ENCODE measurements at regions not wholly inside any gene's neighbourhood (a gene's known extent, or its start where the extent isn't known, plus 50 kb on each side); places are given as distances from the start of the nearest gene placed in this dataset.

DNA sequence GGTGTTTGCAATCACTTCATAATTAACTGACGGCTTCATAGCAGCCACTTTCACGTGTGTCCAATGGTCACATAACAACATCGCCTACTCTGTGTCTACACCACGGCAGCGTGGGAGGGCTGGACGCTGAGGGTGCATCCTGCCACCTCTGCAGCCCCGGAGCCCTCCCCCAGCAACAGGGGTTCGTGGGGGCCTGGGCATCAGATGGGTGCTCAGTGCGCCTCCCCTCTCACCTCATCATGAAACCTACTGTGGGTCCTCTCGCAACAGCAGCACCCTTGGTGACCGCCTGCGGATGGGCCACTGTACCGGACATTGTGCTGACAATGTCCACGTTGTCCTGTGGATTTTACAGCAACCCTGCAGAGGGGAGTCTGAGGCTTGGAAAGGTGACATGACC, 193.5 kb downstream of the UQCRFS1 start (continued):
- TF ChIP-seq, protein P1, sequence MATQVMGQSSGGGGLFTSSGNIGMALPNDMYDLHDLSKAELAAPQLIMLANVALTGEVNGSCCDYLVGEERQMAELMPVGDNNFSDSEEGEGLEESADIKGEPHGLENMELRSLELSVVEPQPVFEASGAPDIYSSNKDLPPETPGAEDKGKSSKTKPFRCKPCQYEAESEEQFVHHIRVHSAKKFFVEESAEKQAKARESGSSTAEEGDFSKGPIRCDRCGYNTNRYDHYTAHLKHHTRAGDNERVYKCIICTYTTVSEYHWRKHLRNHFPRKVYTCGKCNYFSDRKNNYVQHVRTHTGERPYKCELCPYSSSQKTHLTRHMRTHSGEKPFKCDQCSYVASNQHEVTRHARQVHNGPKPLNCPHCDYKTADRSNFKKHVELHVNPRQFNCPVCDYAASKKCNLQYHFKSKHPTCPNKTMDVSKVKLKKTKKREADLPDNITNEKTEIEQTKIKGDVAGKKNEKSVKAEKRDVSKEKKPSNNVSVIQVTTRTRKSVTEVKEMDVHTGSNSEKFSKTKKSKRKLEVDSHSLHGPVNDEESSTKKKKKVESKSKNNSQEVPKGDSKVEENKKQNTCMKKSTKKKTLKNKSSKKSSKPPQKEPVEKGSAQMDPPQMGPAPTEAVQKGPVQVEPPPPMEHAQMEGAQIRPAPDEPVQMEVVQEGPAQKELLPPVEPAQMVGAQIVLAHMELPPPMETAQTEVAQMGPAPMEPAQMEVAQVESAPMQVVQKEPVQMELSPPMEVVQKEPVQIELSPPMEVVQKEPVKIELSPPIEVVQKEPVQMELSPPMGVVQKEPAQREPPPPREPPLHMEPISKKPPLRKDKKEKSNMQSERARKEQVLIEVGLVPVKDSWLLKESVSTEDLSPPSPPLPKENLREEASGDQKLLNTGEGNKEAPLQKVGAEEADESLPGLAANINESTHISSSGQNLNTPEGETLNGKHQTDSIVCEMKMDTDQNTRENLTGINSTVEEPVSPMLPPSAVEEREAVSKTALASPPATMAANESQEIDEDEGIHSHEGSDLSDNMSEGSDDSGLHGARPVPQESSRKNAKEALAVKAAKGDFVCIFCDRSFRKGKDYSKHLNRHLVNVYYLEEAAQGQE (IDR thresholded peaks at IDR 0.05): no peak
- TF ChIP-seq POLR2A (IDR thresholded peaks at IDR 0.05; ENCODE audit: low read length): no peak

DNA sequence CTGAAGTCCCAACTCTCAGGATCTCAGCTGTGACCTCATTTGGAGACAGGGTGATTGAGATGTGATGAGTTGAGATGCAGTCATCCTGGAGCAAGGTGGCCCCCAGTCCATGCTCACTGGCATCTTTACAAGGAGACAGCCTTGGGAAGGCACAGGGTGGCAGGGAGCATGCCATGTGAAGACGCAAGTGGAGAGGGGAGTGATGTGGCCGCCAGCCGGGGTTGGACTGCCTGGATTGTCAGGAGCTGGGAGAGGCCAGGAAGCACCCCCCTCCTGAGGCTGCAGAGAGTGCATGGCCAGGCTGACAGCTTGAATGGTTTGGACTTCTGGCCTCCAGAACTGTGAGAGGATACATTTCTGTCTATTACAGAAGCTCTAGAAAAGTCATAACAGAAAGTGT, 194.4 kb downstream of the UQCRFS1 start:
- Histone ChIP-seq H3K4me2 (no peak overlapping the region), H3K4me1 (no peaks in the 10 kb centered on the region), H3K27ac (no peak overlapping the region), H3K4me3 (no peak overlapping the region), H3K9me3 (0 out of 3 replicates have a peak, but pooled peaks cover 10% of the 10 kb centered on the region)
- ATAC-seq: no peak
- no peak for DNase-seq (ENCODE audit: low read depth in 1 of 2, low spot score in 1 of 2)
- TF ChIP-seq GATA3 (IDR thresholded peaks at IDR 0.05; ENCODE audit: borderline replicate concordance) (no peak), RARB (CRISPR knock-in tag; IDR thresholded peaks at IDR 0.05) (no peak), ZC3H11A (IDR thresholded peaks at IDR 0.05) (no peak), CHD4 (IDR thresholded peaks at IDR 0.05; ENCODE audit: borderline replicate concordance) (no peak), JUNB (IDR thresholded peaks at IDR 0.05) (no peak), ZSCAN20 (CRISPR knock-in tag; IDR thresholded peaks at IDR 0.05) (no peak), ZFP36 (IDR thresholded peaks at IDR 0.05; ENCODE audit: borderline replicate concordance, partially characterized antibody) (no peak), CEBPB (IDR thresholded peaks at IDR 0.05) (no peak), RAD21 (conservative IDR thresholded peaks at IDR 0.05 in 1 of 2, IDR thresholded peaks at IDR 0.05 in 1 of 2) (no peak), TFCP2L1 (CRISPR knock-in tag; IDR thresholded peaks at IDR 0.05) (no peak), CHD2 (IDR thresholded peaks at IDR 0.05; ENCODE audit: low read length, partially characterized antibody) (no peak), RFX5 (IDR thresholded peaks at IDR 0.05) (no peak), RCOR1 (IDR thresholded peaks at IDR 0.05; ENCODE audit: low read depth, low read length) (no peak), JUN (IDR thresholded peaks at IDR 0.05) (no peak), FOSB (CRISPR knock-in tag; IDR thresholded peaks at IDR 0.05) (no peak)
- TF ChIP-seq, protein P2, sequence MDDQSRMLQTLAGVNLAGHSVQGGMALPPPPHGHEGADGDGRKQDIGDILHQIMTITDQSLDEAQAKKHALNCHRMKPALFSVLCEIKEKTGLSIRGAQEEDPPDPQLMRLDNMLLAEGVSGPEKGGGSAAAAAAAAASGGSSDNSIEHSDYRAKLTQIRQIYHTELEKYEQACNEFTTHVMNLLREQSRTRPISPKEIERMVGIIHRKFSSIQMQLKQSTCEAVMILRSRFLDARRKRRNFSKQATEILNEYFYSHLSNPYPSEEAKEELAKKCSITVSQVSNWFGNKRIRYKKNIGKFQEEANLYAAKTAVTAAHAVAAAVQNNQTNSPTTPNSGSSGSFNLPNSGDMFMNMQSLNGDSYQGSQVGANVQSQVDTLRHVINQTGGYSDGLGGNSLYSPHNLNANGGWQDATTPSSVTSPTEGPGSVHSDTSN (IDR thresholded peaks at IDR 0.05): no peak
- TF ChIP-seq, protein P3, sequence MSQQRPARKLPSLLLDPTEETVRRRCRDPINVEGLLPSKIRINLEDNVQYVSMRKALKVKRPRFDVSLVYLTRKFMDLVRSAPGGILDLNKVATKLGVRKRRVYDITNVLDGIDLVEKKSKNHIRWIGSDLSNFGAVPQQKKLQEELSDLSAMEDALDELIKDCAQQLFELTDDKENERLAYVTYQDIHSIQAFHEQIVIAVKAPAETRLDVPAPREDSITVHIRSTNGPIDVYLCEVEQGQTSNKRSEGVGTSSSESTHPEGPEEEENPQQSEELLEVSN (IDR thresholded peaks at IDR 0.05; ENCODE audit: borderline replicate concordance, low read depth): no peak
- no peak for FAIRE-seq
- ChIA-PET CTCF (interaction anchor here (1.2 kb wide), 1 partner anchor 510 kb away, joined by 3 read pairs; no protein-coding TSS in a partner anchor), POLR2A (no interaction called here)
- 27% methylated on average over 3 of the region's 3 CpGs for WGBS (ENCODE audit: missing lambda C conversion rate)

DNA sequence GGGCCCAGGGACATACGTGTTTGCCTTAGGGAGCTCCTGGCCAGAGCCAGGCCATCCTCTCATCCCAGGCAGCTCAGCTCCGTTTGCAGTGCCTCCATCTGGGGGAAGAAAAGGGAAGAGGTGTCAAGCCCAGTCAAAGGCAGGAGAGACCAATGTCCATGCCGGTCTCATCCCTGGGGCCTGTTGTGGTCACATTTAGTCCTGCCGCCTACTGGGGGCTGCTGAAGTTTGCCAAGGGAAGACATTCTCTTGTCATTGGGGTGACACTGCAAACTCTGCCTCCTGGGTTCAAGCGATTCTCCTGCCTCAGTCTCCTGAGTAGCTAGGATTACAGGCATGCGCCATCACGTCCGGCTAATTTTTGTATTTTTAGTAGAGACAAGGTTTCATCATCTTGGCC, 195.2 kb downstream of the UQCRFS1 start:
- no peak for DNase-seq (ENCODE audit: low read depth in 1 of 2, low spot score in 1 of 2)
- ChIA-PET CTCF (no interaction called here), POLR2A (no interaction called here)
- ATAC-seq: no peak
- no peak for FAIRE-seq
- Histone ChIP-seq H3K27ac (no peak overlapping the region), H3K4me1 (no peaks in the 10 kb centered on the region), H3K9me3 (0 out of 3 replicates have a peak, but pooled peaks cover 8% of the 10 kb centered on the region), H3K4me2 (no peak overlapping the region), H3K4me3 (no peak overlapping the region)
- whole genome bisulfite sequencing (ENCODE audit: missing lambda C conversion rate): 50% methylated on average over 8 of the region's 8 CpGs
- TF ChIP-seq MAFK (IDR thresholded peaks at IDR 0.05; ENCODE audit: partially characterized antibody) (no peak), HEYL (CRISPR knock-in tag; IDR thresholded peaks at IDR 0.05) (no peak), ZC3H11A (IDR thresholded peaks at IDR 0.05) (no peak), KDM5A (IDR thresholded peaks at IDR 0.05) (no peak), NFE2L2 (conservative IDR thresholded peaks at IDR 0.05; ENCODE audit: low read length) (no peak), MYC (IDR thresholded peaks at IDR 0.05; ENCODE audit: borderline replicate concordance, low read length) (no peak), EHF (CRISPR knock-in tag; IDR thresholded peaks at IDR 0.05) (no peak), EHMT2 (IDR thresholded peaks at IDR 0.05; ENCODE audit: low read depth) (no peak), CEBPB (IDR thresholded peaks at IDR 0.05) (no peak), SMC3 (IDR thresholded peaks at IDR 0.05) (no peak), NPAS2 (CRISPR knock-in tag; IDR thresholded peaks at IDR 0.05; ENCODE audit: borderline replicate concordance) (no peak), CBX2 (IDR thresholded peaks at IDR 0.05; ENCODE audit: borderline replicate concordance, low read depth) (no peak), EP300 (IDR thresholded peaks at IDR 0.05) (no peak)
- TF ChIP-seq, protein P4, sequence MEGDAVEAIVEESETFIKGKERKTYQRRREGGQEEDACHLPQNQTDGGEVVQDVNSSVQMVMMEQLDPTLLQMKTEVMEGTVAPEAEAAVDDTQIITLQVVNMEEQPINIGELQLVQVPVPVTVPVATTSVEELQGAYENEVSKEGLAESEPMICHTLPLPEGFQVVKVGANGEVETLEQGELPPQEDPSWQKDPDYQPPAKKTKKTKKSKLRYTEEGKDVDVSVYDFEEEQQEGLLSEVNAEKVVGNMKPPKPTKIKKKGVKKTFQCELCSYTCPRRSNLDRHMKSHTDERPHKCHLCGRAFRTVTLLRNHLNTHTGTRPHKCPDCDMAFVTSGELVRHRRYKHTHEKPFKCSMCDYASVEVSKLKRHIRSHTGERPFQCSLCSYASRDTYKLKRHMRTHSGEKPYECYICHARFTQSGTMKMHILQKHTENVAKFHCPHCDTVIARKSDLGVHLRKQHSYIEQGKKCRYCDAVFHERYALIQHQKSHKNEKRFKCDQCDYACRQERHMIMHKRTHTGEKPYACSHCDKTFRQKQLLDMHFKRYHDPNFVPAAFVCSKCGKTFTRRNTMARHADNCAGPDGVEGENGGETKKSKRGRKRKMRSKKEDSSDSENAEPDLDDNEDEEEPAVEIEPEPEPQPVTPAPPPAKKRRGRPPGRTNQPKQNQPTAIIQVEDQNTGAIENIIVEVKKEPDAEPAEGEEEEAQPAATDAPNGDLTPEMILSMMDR (IDR thresholded peaks at IDR 0.05): no peak

All from A549 (cell line).